HCT116 (cell line): ENCODE measurements at regions not wholly inside any gene's neighbourhood (a gene's known extent, or its start where the extent isn't known, plus 50 kb on each side); places are given as distances from the start of the nearest gene placed in this dataset.

Experiments
- ATAC-seq: fragments of 200-7000 bp; cut with Tn5 transposase; 2 replicates; pipeline ENCODE4 v1.9.1; 2020; ENCODE audit warnings: mild to moderate bottlenecking, moderate library complexity
- BruUV-seq: library from RNA; stranded (reverse); fragments of 400-500 nt; replicated peaks from 2 replicates; lab custom pipeline; 2021; lab: Mats Ljungman, UMichigan
- CTCF ChIA-PET: fragments of 300-600 bp; sonication (Branson Sonifier 250); formaldehyde crosslinking; loops from one replicate; lab custom pipeline; 2021; ENCODE audit warnings: antibody characterized with exemption; lab: Charles Lee
- POLR2A ChIA-PET: fragments of 300-600, 350-600 bp; sonication (Branson Sonifier 250); formaldehyde crosslinking; loops from one replicate; lab custom pipeline; 2021; ENCODE audit warnings: antibody characterized with exemption; lab: Charles Lee
- RAD21 ChIA-PET, 2 experiments: fragments of 300-600 bp; sonication (Branson Sonifier 250); formaldehyde crosslinking; loops; one replicate each; lab custom pipeline; 2023; ENCODE audit warnings: low total read pairs in 2 of 2; ENCODE audit not compliant: uncharacterized antibody in 2 of 2, unreplicated experiment in 2 of 2, low non-redundant PET in 1 of 2; lab: Charles Lee
- DNase-seq: peaks from one replicate; pipeline ENCODE4 v3.0.0-alpha.2; 2010; ENCODE audit warnings: low read depth, low spot score
- H2AFZ ChIP-seq: fragments of 200-600 bp; shearing (Covaris generic), sonication (generic); 2 replicates; pipeline ENCODE4 v1.6.1; 2017; ENCODE audit warnings: low read depth, mixed run types, mixed read lengths, antibody characterized with exemption, low read length; ENCODE audit not compliant: poor library complexity, severe bottlenecking
- H3K27ac ChIP-seq: 2 replicates; pipeline ENCODE4 v1.5.1; 2012; ENCODE audit warnings: low read depth, low read length
- H3K27me3 ChIP-seq: fragments of 200-600 bp; sonication (generic); 2 replicates; pipeline ENCODE4 v1.6.1; 2016; ENCODE audit warnings: mixed run types, low read length, mixed read lengths; ENCODE audit not compliant: insufficient read depth
- H3K36me3 ChIP-seq, 2 experiments: fragments of 200-500 bp in 1 of 2; fragments of 200-600 bp in 1 of 2; sonication (Bioruptor generic) in 1 of 2; sonication (generic) in 1 of 2; 2 replicates each; pipeline versions ENCODE4 v1.5.1 to v1.6.1; 2014 to 2016; ENCODE audit warnings: low read length in 2 of 2, inconsistent platforms in 1 of 2, mixed read lengths in 1 of 2, mixed run types in 1 of 2; ENCODE audit not compliant: insufficient read depth in 2 of 2, control insufficient read depth in 1 of 2
- H3K4me1 ChIP-seq, 2 experiments: fragments of 200-600 bp in 1 of 2; sonication (generic) in 1 of 2; 2 replicates each; pipeline versions ENCODE4 v1.5.1 to v1.6.1; 2012 to 2017; ENCODE audit warnings: low read length in 2 of 2, inconsistent platforms in 1 of 2, mild to moderate bottlenecking in 1 of 2, mixed read lengths in 1 of 2, mixed run types in 1 of 2, moderate library complexity in 1 of 2; ENCODE audit not compliant: insufficient read depth in 2 of 2, control insufficient read depth in 1 of 2
- H3K4me2 ChIP-seq: fragments of 200-600 bp; sonication (generic); 2 replicates; pipeline ENCODE4 v1.6.1; 2017; ENCODE audit warnings: mixed run types, low read length, mixed read lengths
- H3K4me3 ChIP-seq, 2 experiments: fragments of 200-600 bp in 1 of 2; sonication (generic) in 1 of 2; replicated peaks in 1 of 2; 2 replicates each; pipeline ENCODE4 v1.5.1; 2011 to 2016; ENCODE audit warnings: low read length in 2 of 2, control low read depth in 1 of 2, low read depth in 1 of 2, mild to moderate bottlenecking in 1 of 2, mixed read lengths in 1 of 2, mixed run types in 1 of 2
- H3K79me2 ChIP-seq: fragments of 200-600 bp; sonication (generic); 2 replicates; pipeline ENCODE4 v1.6.1; 2017; ENCODE audit warnings: mild to moderate bottlenecking, mixed run types, low read length, moderate library complexity, mixed read lengths; ENCODE audit not compliant: insufficient read depth
- H3K9ac ChIP-seq: fragments of 200-600 bp; sonication (generic); 2 replicates; pipeline ENCODE4 v1.6.1; 2016; ENCODE audit warnings: low read length, mixed read lengths
- H3K9me2 ChIP-seq: fragments of 200-600 bp; sonication (generic), shearing (Covaris generic); 2 replicates; pipeline ENCODE4 v1.6.1; 2017; ENCODE audit warnings: mixed run types, mild to moderate bottlenecking, moderate library complexity; ENCODE audit not compliant: insufficient read depth
- H3K9me3 ChIP-seq, 2 experiments: fragments of 200-500 bp in 1 of 2; fragments of 200-600 bp in 1 of 2; sonication (Bioruptor generic) in 1 of 2; sonication (generic) in 1 of 2; 2 replicates each; pipeline ENCODE4 v1.6.1; 2014 to 2017; ENCODE audit warnings: low read length in 2 of 2, mixed read lengths in 2 of 2, inconsistent platforms in 1 of 2, low read depth in 1 of 2, mild to moderate bottlenecking in 1 of 2, mixed run types in 1 of 2, moderate library complexity in 1 of 2; ENCODE audit not compliant: control insufficient read depth in 1 of 2, insufficient read depth in 1 of 2
- H4K20me1 ChIP-seq: fragments of 200-600 bp; sonication (generic), shearing (Covaris generic); 2 replicates; pipeline ENCODE4 v1.6.1; 2017; ENCODE audit warnings: mixed run types, mild to moderate bottlenecking, moderate library complexity; ENCODE audit not compliant: insufficient read depth
- CBX3 ChIP-seq: IDR thresholded peaks from 2 replicates; pipeline ENCODE4 v1.6.1; 2012; ENCODE audit warnings: low read depth
- CEBPB ChIP-seq: IDR thresholded peaks from 2 replicates; pipeline ENCODE4 v1.6.1; 2012; ENCODE audit warnings: low read depth
- ELF1 ChIP-seq: IDR thresholded peaks from 2 replicates; pipeline ENCODE4 v1.6.1; 2012; ENCODE audit warnings: low read depth, borderline replicate concordance
- EZH2 ChIP-seq: fragments of 200-600 bp; sonication (generic); IDR thresholded peaks from 2 replicates; pipeline ENCODE4 v1.6.1; 2017; ENCODE audit warnings: antibody characterized with exemption, mixed run types
- EZH2phosphoT487 ChIP-seq: fragments of 200-600 bp; IDR thresholded peaks from 2 replicates; pipeline ENCODE4 v1.6.1; 2018; ENCODE audit warnings: antibody characterized with exemption, borderline replicate concordance
- FOSL1 ChIP-seq: IDR thresholded peaks from 2 replicates; pipeline ENCODE4 v1.6.1; 2012; ENCODE audit warnings: low read depth
- JUND ChIP-seq: IDR thresholded peaks from 2 replicates; pipeline ENCODE4 v1.6.1; 2012
- MAX ChIP-seq: IDR thresholded peaks from 2 replicates; pipeline ENCODE4 v1.6.1; 2012
- POLR2AphosphoS5 ChIP-seq: IDR thresholded peaks from 2 replicates; pipeline ENCODE4 v1.6.1; 2011; ENCODE audit warnings: mild to moderate bottlenecking, low read depth, low read length, moderate library complexity
- REST ChIP-seq: IDR thresholded peaks from 2 replicates; pipeline ENCODE4 v1.6.1; 2012; ENCODE audit warnings: low read depth
- SIN3A ChIP-seq: IDR thresholded peaks from 2 replicates; pipeline ENCODE4 v1.6.1; 2012; ENCODE audit warnings: low read depth
- SP1 ChIP-seq: IDR thresholded peaks from 2 replicates; pipeline ENCODE4 v1.6.1; 2012; ENCODE audit warnings: low read depth
- TCF7L2 ChIP-seq: IDR thresholded peaks from 2 replicates; pipeline ENCODE4 v1.7.0; 2011; ENCODE audit warnings: borderline replicate concordance, inconsistent platforms; ENCODE audit not compliant: insufficient read depth, insufficient read length; ENCODE audit errors: extremely low read depth
- YY1 ChIP-seq: IDR thresholded peaks from 2 replicates; pipeline ENCODE4 v1.6.1; 2011; ENCODE audit warnings: low read length, low read depth, moderate library complexity, mild to moderate bottlenecking; ENCODE audit not compliant: insufficient replicate concordance; ENCODE audit errors: extremely low read depth
- ZFX ChIP-seq: fragments of 450-650 bp; IDR thresholded peaks from 2 replicates; pipeline ENCODE4 v1.6.1; 2017
- ZNF274 ChIP-seq: fragments of 200-500 bp; sonication (Bioruptor generic); IDR thresholded peaks from 2 replicates; pipeline ENCODE4 v1.6.1; 2014; ENCODE audit warnings: mild to moderate bottlenecking, low read depth, low read length, inconsistent platforms
- intact Hi-C: fragments of 100-400 bp; cut with micrococcal nuclease; formaldehyde crosslinking; loops from 2 replicates; pipeline ENCODE4 v1.10.0; 2022

GRCh38 chr5:171509467-171509866, 90.0 kb downstream of the FGF18 start:
- no peak overlapping the region for H2AFZ ChIP-seq
- no peak overlapping the region for H3K4me3 ChIP-seq
- no peak overlapping the region for H3K9ac ChIP-seq
- ATAC-seq (no peak), DNase-seq (no peak)
- no peak overlapping the region for H3K27ac ChIP-seq
- no peak overlapping the region for H3K4me2 ChIP-seq
- ChIA-PET CTCF (no interaction called here), RAD21 (no interaction called here), POLR2A (no interaction called here)
- TF ChIP-seq ELF1 (no peak), FOSL1 (no peak), JUND (no peak), EZH2 (no peak), CEBPB (no peak), CBX3 (no peak), MAX (no peak), EZH2phosphoT487 (no peak), TCF7L2 (no peak), ZNF274 (no peak), REST (no peak), POLR2AphosphoS5 (no peak), YY1 (no peak), ZFX (no peak), SP1 (no peak), SIN3A (no peak)
- no peaks in the 10 kb centered on the region for H3K27me3 ChIP-seq
- H4K20me1 ChIP-seq = no peaks in the 10 kb centered on the region
- H3K4me1 ChIP-seq = no peaks in the 10 kb centered on the region; a peak in 1 of 4 replicates
- no TSS peak for BruUV-seq
- no peaks in the 10 kb centered on the region for H3K9me3 ChIP-seq
- no peaks in the 10 kb centered on the region for H3K9me2 ChIP-seq
- H3K79me2 ChIP-seq = no peaks in the 10 kb centered on the region
- H3K36me3 ChIP-seq = no peaks in the 10 kb centered on the region
- intact Hi-C loops = no loop called here
